GM18519 (cell line): ENCODE measurements at regions not wholly inside any gene's neighbourhood (a gene's known extent, or its start where the extent isn't known, plus 50 kb on each side); places are given as distances from the start of the nearest gene placed in this dataset.
"Not testable (repeated sequence)": the region's sequence is repeated elsewhere in the genome, so short reads cannot be mapped to it uniquely, and the experiment has no call there.

Source experiments
- ATAC-seq: cut with Tn5 transposase; IDR thresholded peaks from one replicate; pipeline ENCODE4 v1.9.1; 2021; ENCODE audit warnings: mild to moderate bottlenecking, moderate library complexity; ENCODE audit not compliant: unreplicated experiment, low FRiP score

- ATAC-seq: no peak
These were observed 696.9 kb upstream of the GYPC start for GRCh38 chr2:125959047-125959446.

GRCh38 chr2:125961739-125962138 lies 694.2 kb upstream of the GYPC start:
- no peak for ATAC-seq

- ATAC-seq: no peak
These were observed 676.1 kb upstream of the GYPC start for GRCh38 chr2:125979886-125980285.

- ATAC-seq: no peak
These were observed 672.6 kb upstream of the GYPC start for GRCh38 chr2:125983364-125983763.

GRCh38 chr2:126029316-126029715 lies 626.6 kb upstream of the GYPC start:
- ATAC-seq: no peak

GRCh38 chr2:126038861-126039260 lies 617.1 kb upstream of the GYPC start:
- ATAC-seq: no peak

- no peak for ATAC-seq
These were observed 614.4 kb upstream of the GYPC start for GRCh38 chr2:126041391-126042047.

- no peak for ATAC-seq
These were observed 613.9 kb upstream of the GYPC start for GRCh38 chr2:126042089-126042488.

GRCh38 chr2:126048719-126049118 lies 607.2 kb upstream of the GYPC start:
- no peak for ATAC-seq

- ATAC-seq: no peak
These were observed 606.5 kb upstream of the GYPC start for GRCh38 chr2:126049461-126049860.

- ATAC-seq: no peak
These were observed 604.8 kb upstream of the GYPC start for GRCh38 chr2:126050991-126051736.

GRCh38 chr2:126051737-126052240 lies 604.2 kb upstream of the GYPC start:
- ATAC-seq: not testable (repeated sequence)

- no peak for ATAC-seq
These were observed 596.6 kb upstream of the GYPC start for GRCh38 chr2:126059379-126059778.

GRCh38 chr2:126085011-126085795 lies 570.8 kb upstream of the GYPC start:
- no peak for ATAC-seq

GRCh38 chr2:126100962-126101361 lies 555.0 kb upstream of the GYPC start:
- no peak for ATAC-seq

GRCh38 chr2:126106006-126106405 lies 550.0 kb upstream of the GYPC start:
- ATAC-seq: no peak

GRCh38 chr2:126107883-126108282 lies 548.1 kb upstream of the GYPC start:
- ATAC-seq: no peak

- no peak for ATAC-seq
These were observed 540.0 kb upstream of the GYPC start for GRCh38 chr2:126115975-126116374.

GRCh38 chr2:126117886-126118285 lies 538.1 kb upstream of the GYPC start:
- no peak for ATAC-seq

GRCh38 chr2:126145752-126146151 lies 510.2 kb upstream of the GYPC start:
- ATAC-seq: no peak

GRCh38 chr2:126154256-126154785 lies 501.6 kb upstream of the GYPC start:
- no peak for ATAC-seq
